ENCODE measurements at regions not wholly inside any gene's neighbourhood (a gene's known extent, or its start where the extent isn't known, plus 50 kb on each side); places are given as distances from the start of the nearest gene placed in this dataset.

DNA sequence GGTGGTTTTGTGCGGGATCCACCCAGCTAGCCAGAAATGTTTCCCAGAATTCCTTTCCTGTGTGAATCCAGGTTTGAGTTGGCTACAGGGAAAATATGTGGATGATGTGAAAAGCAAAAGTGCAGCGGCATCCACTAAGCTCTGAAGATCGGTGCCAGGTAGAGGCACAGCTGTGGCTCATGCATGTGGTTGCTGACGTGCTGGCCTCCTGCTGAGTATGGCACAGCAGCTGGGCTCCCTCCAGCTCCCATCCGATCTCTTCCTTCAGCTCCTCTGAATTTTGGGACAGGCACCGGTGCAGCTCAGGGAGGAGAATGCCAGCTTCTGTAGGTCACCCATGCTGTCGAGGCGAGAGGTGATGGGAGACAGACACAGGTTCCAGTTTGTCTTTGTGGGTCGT lies 84.0 kb upstream of the GSX1 start:
- H3K36me3 Mint-ChIP-seq (ENCODE audit: low read depth) = no peaks in the 10 kb centered on the region
- H3K4me1 Mint-ChIP-seq = peaks cover 25% of the 10 kb centered on the region
- WGBS, 2 experiments (ENCODE audit: insufficient coverage in 1 of 2, insufficient read length in 1 of 2) = 84 to 91% methylated on average over 9 of the region's 9 CpGs
- Histone ChIP-seq H3K9me3 (ENCODE audit: control insufficient read depth, low read length) (peaks cover 5% of the 10 kb centered on the region), H3K36me3 (ENCODE audit: control insufficient read depth, insufficient read depth, low read length) (no peaks in the 10 kb centered on the region), H3K9ac (ENCODE audit: extremely low read depth, low read length, poor library complexity, severe bottlenecking) (no peak overlapping the region), H3K27ac (ENCODE audit: low read depth, low read length) (no peak overlapping the region), H3K4me3 (ENCODE audit: low read length) (no peak overlapping the region), H3K4me1 (ENCODE audit: control insufficient read depth, insufficient read depth, low read length) (no peaks in the 10 kb centered on the region), H3K27me3 (ENCODE audit: control insufficient read depth, insufficient read depth, low read length, poor library complexity, severe bottlenecking) (no peaks in the 10 kb centered on the region)
- peaks cover 16% of the 10 kb centered on the region for H3K27me3 Mint-ChIP-seq (ENCODE audit: insufficient read depth)
- H3K27ac Mint-ChIP-seq = no peak overlapping the region
- no peak overlapping the region for H3K4me3 Mint-ChIP-seq
- DNase-seq = no peak
- TF ChIP-seq CTCF (conservative IDR thresholded peaks at IDR 0.05) = no peak
- H3K9me3 Mint-ChIP-seq = peaks cover 11% of the 10 kb centered on the region

DNA sequence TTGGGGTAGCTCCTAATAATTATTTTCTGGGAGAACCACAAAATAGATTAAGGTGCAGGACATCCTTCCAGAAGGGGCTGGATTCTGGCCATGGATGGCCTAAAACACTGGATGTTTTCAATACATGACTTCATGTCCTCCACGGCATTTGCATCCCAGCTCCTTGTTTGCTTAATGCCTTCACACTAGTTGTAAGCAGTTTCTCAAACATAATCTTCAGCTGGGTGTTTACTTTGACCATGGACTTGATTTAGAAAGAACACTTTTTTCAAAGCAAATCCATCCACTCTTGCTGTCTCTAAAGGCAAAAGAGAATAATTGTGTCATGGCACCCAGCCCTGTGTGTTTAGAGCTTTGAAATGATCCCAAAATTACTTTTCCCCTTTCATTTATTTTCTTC lies 82.5 kb upstream of the GSX1 start:
- Mint-ChIP-seq H3K4me3 (no peak overlapping the region), H3K36me3 (ENCODE audit: low read depth) (no peaks in the 10 kb centered on the region), H3K4me1 (peaks cover 25% of the 10 kb centered on the region), H3K9me3 (peaks cover 6% of the 10 kb centered on the region), H3K27ac (no peak overlapping the region), H3K27me3 (ENCODE audit: insufficient read depth) (peaks cover 12% of the 10 kb centered on the region)
- Histone ChIP-seq H3K27me3 (ENCODE audit: control insufficient read depth, insufficient read depth, low read length, poor library complexity, severe bottlenecking) (peaks cover under 1% of the 10 kb centered on the region), H3K9me3 (ENCODE audit: control insufficient read depth, low read length) (peaks cover 5% of the 10 kb centered on the region), H3K27ac (ENCODE audit: low read depth, low read length) (no peak overlapping the region), H3K4me1 (ENCODE audit: control insufficient read depth, insufficient read depth, low read length) (no peaks in the 10 kb centered on the region), H3K4me3 (ENCODE audit: low read length) (no peak overlapping the region), H3K9ac (ENCODE audit: extremely low read depth, low read length, poor library complexity, severe bottlenecking) (no peak overlapping the region), H3K36me3 (ENCODE audit: control insufficient read depth, insufficient read depth, low read length) (no peaks in the 10 kb centered on the region)
- WGBS, 2 experiments (ENCODE audit: insufficient coverage in 1 of 2, insufficient read length in 1 of 2) = 67 to 92% methylated on average over 1 of the region's 1 CpG
- DNase-seq = no peak
- no peak for TF ChIP-seq CTCF (conservative IDR thresholded peaks at IDR 0.05)

DNA sequence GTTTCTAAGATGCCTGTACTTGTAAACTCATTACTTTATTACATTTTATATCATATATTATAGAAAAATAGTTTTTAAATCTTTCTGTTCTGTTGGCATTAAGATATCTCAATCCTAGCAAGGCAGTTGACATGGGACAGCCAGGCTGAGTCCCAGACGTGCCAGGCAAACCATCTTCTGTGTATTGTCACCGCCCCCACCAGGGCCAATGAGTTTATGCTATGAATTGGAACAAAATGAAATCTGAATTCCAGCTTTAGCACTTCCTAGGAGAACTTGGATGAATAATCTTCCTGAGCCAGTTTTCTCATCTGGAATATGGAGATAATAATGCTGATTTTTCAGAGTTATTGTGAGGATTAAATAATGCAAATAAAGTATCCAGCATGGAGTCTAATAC lies 79.9 kb upstream of the GSX1 start:
- no peaks in the 10 kb centered on the region for H3K9me3 Mint-ChIP-seq
- WGBS, 2 experiments (ENCODE audit: insufficient coverage in 1 of 2, insufficient read length in 1 of 2) = 86% methylated on average over 2 of the region's 2 CpGs; no CpG with 5 or more reads in 1 of the 2 experiments

More for the DNA sequence above, 79.9 kb upstream of the GSX1 start:
- TF ChIP-seq CTCF (conservative IDR thresholded peaks at IDR 0.05) = peak; percentile 45
- no peaks in the 10 kb centered on the region for H3K36me3 ChIP-seq (ENCODE audit: control insufficient read depth, insufficient read depth, low read length)
- no peaks in the 10 kb centered on the region for H3K36me3 Mint-ChIP-seq (ENCODE audit: low read depth)
- H3K27ac Mint-ChIP-seq = no peak overlapping the region
- no peak for DNase-seq
- no peaks in the 10 kb centered on the region for H3K4me1 ChIP-seq (ENCODE audit: control insufficient read depth, insufficient read depth, low read length)
- no peak overlapping the region for H3K4me3 ChIP-seq (ENCODE audit: low read length)
- no peak overlapping the region for H3K9ac ChIP-seq (ENCODE audit: extremely low read depth, low read length, poor library complexity, severe bottlenecking)
- no peak overlapping the region for H3K27ac ChIP-seq (ENCODE audit: low read depth, low read length)
- no peaks in the 10 kb centered on the region for H3K9me3 ChIP-seq (ENCODE audit: control insufficient read depth, low read length)
- peaks cover 8% of the 10 kb centered on the region for H3K27me3 ChIP-seq (ENCODE audit: control insufficient read depth, insufficient read depth, low read length, poor library complexity, severe bottlenecking)
- H3K27me3 Mint-ChIP-seq (ENCODE audit: insufficient read depth) = peaks cover 7% of the 10 kb centered on the region
- H3K4me3 Mint-ChIP-seq = no peak overlapping the region
- H3K4me1 Mint-ChIP-seq = peaks cover 25% of the 10 kb centered on the region
